ENCODE measurements at regions not wholly inside any gene's neighbourhood (a gene's known extent, or its start where the extent isn't known, plus 50 kb on each side); places are given as distances from the start of the nearest gene placed in this dataset.

GRCh38 chr5:167244583-167244982 lies 1046.9 kb upstream of the WWC1 start:
- H3K27me3 ChIP-seq (ENCODE audit: control insufficient read depth in 2 of 2, insufficient read depth in 2 of 2, low read length in 2 of 2): no peaks in the 10 kb centered on the region
- H4K20me1 ChIP-seq (replicated peaks; ENCODE audit: control insufficient read depth, extremely low read depth, insufficient read depth, low read length): no peaks in the 10 kb centered on the region
- no peak overlapping the region for H3K9ac ChIP-seq (replicated peaks; ENCODE audit: extremely low read depth, insufficient read depth, low read length)
- CTCF ChIA-PET: no interaction called here
- intact Hi-C loops (cut with micrococcal nuclease) (no loop called here), dilution Hi-C loops (cut with MboI; ENCODE audit: extremely low pct_ligation_motif_present, low sequenced_read_pairs) (no loop called here)
- BruUV-seq (replicated peaks): no TSS peak
- H3K79me2 ChIP-seq (ENCODE audit: control insufficient read depth, insufficient read depth, low read length): no peaks in the 10 kb centered on the region
- no peak for FAIRE-seq
- H3K4me1 ChIP-seq (ENCODE audit: control insufficient read depth, extremely low read depth, insufficient read depth, low read length): no peaks in the 10 kb centered on the region
- no peak overlapping the region for H2AFZ ChIP-seq (ENCODE audit: low read depth, low read length)
- H3K27ac ChIP-seq (ENCODE audit: insufficient read depth, low read depth, low read length): no peak overlapping the region
- no peak for TF ChIP-seq CTCF (IDR thresholded peaks at IDR 0.05; ENCODE audit: extremely low read depth in 1 of 2, insufficient read depth in 1 of 2, low read depth in 1 of 2, low read length in 2 of 2)
- H3K4me3 ChIP-seq (replicated peaks in 1 of 3; ENCODE audit: insufficient read depth in 1 of 3, low read depth in 1 of 3, low read length in 3 of 3): no peak overlapping the region
- no peaks in the 10 kb centered on the region for H3K9me1 ChIP-seq (replicated peaks; ENCODE audit: control insufficient read depth, extremely low read depth, insufficient read depth, low read length)
- POLR2A ChIA-PET: no interaction called here
- H3K4me2 ChIP-seq (ENCODE audit: insufficient read depth, low read length): no peak overlapping the region
- no peaks in the 10 kb centered on the region for H3K9me3 ChIP-seq (replicated peaks; ENCODE audit: control insufficient read depth, insufficient read depth, low read length)
- DNase-seq (ENCODE audit: low read depth, low spot score): no peak
- H3K36me3 ChIP-seq (ENCODE audit: control insufficient read depth in 2 of 2, extremely low read depth in 1 of 2, insufficient read depth in 2 of 2, low read length in 2 of 2): no peaks in the 10 kb centered on the region

- POLR2A ChIA-PET: no interaction called here
- no peaks in the 10 kb centered on the region for H3K9me1 ChIP-seq (replicated peaks; ENCODE audit: control insufficient read depth, extremely low read depth, insufficient read depth, low read length)
- H2AFZ ChIP-seq (ENCODE audit: low read depth, low read length): no peak overlapping the region
- no peak overlapping the region for H3K4me3 ChIP-seq (replicated peaks in 1 of 3; ENCODE audit: insufficient read depth in 1 of 3, low read depth in 1 of 3, low read length in 3 of 3)
- H3K79me2 ChIP-seq (ENCODE audit: control insufficient read depth, insufficient read depth, low read length): no peaks in the 10 kb centered on the region
- no peaks in the 10 kb centered on the region for H3K9me3 ChIP-seq (replicated peaks; ENCODE audit: control insufficient read depth, insufficient read depth, low read length)
- H3K36me3 ChIP-seq (ENCODE audit: control insufficient read depth in 2 of 2, extremely low read depth in 1 of 2, insufficient read depth in 2 of 2, low read length in 2 of 2): no peaks in the 10 kb centered on the region
- no TSS peak for BruUV-seq (replicated peaks)
- no peak overlapping the region for H3K9ac ChIP-seq (replicated peaks; ENCODE audit: extremely low read depth, insufficient read depth, low read length)
- CTCF ChIA-PET: no interaction called here
- DNase-seq (ENCODE audit: low read depth, low spot score) (no peak), FAIRE-seq (no peak)
- H3K4me1 ChIP-seq (ENCODE audit: control insufficient read depth, extremely low read depth, insufficient read depth, low read length): no peaks in the 10 kb centered on the region
- no peak for TF ChIP-seq POLR2A (IDR thresholded peaks at IDR 0.05; ENCODE audit: low read depth, low read length)
- no peak for TF ChIP-seq MYC (IDR thresholded peaks at IDR 0.05; ENCODE audit: low read depth, low read length)
- TF ChIP-seq JUN (IDR thresholded peaks at IDR 0.05; ENCODE audit: borderline replicate concordance, insufficient read depth, insufficient read length, low read depth): no peak
- no peak for TF ChIP-seq EZH2 (IDR thresholded peaks at IDR 0.05; ENCODE audit: borderline replicate concordance, low read depth, low read length, severe bottlenecking)
- TF ChIP-seq POLR2AphosphoS5 (IDR thresholded peaks at IDR 0.05; ENCODE audit: insufficient read depth, low read depth, low read length): no peak
- no peak for TF ChIP-seq FOS (IDR thresholded peaks at IDR 0.05; ENCODE audit: borderline replicate concordance, insufficient read depth, low read length)
- no peak for TF ChIP-seq GATA2 (IDR thresholded peaks at IDR 0.05; ENCODE audit: insufficient read depth, insufficient read length, low read depth, low read length)
- TF ChIP-seq CTCF (IDR thresholded peaks at IDR 0.05; ENCODE audit: extremely low read depth in 1 of 2, insufficient read depth in 1 of 2, low read depth in 1 of 2, low read length in 2 of 2): no peak
- TF ChIP-seq MAX (IDR thresholded peaks at IDR 0.05; ENCODE audit: insufficient read depth, insufficient read length): no peak
- dilution Hi-C loops (cut with MboI; ENCODE audit: extremely low pct_ligation_motif_present, low sequenced_read_pairs): no loop called here
- H3K27me3 ChIP-seq (ENCODE audit: control insufficient read depth in 2 of 2, insufficient read depth in 2 of 2, low read length in 2 of 2): no peaks in the 10 kb centered on the region
- no peaks in the 10 kb centered on the region for H4K20me1 ChIP-seq (replicated peaks; ENCODE audit: control insufficient read depth, extremely low read depth, insufficient read depth, low read length)
- no peak overlapping the region for H3K4me2 ChIP-seq (ENCODE audit: insufficient read depth, low read length)
- no peak overlapping the region for H3K27ac ChIP-seq (ENCODE audit: insufficient read depth, low read depth, low read length)
- intact Hi-C loops (cut with micrococcal nuclease): no loop called here
Measured at GRCh38 chr5:167245868-167246267, 1045.6 kb upstream of the WWC1 start.

Measured in endothelial cell of umbilical vein (primary cell).